IPS-18c (cell line): ENCODE measurements at regions not wholly inside any gene's neighbourhood (a gene's known extent, or its start where the extent isn't known, plus 50 kb on each side); places are given as distances from the start of the nearest gene placed in this dataset.

Source experiments
- H3K4me3 ChIP-seq: 2 replicates; pipeline ENCODE4 v1.7.0; 2013; ENCODE audit warnings: low read depth, mild to moderate bottlenecking, low read length, moderate library complexity; ENCODE audit not compliant: insufficient read depth
- H3K9me3 ChIP-seq: one replicate; pipeline ENCODE4 v1.6.1; 2013; ENCODE audit warnings: mild to moderate bottlenecking, low read length, moderate library complexity; ENCODE audit not compliant: control insufficient read depth, insufficient read depth

DNA sequence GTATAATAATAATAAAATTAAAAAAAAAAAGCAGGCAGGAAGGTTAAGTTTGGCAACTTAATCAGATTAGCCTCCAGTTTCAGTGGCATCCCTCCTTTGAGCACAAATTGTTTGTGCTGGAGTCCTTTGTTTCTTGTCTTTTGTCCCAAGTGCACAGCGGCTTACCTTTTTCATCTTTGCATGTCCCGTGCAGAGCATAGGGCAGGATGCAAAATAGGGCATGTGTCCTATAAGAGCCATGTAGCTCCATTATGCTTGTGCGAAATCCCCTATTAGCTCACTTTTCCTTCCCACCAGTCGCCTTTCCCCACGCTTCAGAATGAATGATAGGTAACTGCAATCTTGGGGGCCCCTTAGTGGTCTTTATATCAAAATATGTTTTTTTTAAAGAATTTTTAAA is 216.8 kb downstream of the TSN start:
- Histone ChIP-seq H3K4me3 (no peak overlapping the region), H3K9me3 (no peaks in the 10 kb centered on the region)

DNA sequence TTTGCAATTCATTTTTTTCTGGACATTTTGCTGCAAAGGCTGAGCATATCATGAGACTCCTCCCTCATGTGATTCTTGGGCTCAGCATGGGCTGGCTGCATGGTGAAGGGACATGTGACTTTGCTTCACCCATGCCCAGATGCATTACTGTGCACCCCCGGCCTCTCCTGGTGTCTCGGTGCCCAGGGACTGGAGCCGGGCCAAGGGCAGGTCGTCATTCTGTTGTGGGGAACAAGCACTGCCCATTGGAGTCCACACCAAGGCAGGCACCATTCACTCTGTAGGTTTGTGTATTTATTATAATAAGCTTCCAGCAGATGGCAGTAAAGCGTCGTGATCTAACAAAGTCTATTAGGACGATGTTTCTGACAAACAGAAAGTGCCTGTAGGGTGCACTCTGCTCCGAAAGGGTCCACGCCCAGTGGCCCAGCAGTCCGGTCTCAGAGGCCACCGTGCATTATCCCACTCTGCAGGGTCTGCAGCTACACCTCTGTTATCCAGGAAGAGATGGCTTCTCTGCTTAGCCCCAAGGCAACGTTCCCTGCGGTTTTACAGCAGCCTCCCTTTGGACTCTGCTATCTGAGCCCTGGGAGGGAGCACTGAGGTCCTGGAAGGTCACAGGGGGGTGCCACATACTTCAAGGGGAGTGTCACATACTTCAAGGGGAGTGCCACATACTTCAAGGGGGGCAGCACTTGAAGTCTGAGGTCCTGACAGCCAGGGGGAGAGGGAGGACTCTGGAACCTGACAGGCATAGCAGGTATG is 219.6 kb downstream of the TSN start:
- no peak overlapping the region for H3K4me3 ChIP-seq
- H3K9me3 ChIP-seq, result no peaks in the 10 kb centered on the region

DNA sequence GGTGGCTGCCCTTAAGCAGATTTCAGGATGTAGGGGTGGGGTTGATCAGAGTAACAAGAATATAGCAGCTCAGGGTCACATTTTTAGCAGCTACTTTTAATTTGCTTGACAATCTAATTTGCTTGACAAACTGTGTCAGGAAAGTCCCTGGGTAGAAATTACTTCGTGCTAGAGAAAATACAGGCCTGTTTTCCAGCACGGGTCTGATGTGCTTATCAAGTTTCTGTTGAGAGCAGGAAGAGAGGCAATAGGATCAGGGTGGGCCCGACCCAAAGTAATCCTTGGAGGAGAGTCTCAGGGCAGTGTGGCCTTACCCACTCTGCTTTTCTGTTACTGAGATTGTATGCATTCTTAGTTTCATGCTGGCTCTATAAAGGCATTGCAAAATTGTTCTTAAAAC is 221.5 kb downstream of the TSN start:
- H3K9me3 ChIP-seq, result no peaks in the 10 kb centered on the region

DNA sequence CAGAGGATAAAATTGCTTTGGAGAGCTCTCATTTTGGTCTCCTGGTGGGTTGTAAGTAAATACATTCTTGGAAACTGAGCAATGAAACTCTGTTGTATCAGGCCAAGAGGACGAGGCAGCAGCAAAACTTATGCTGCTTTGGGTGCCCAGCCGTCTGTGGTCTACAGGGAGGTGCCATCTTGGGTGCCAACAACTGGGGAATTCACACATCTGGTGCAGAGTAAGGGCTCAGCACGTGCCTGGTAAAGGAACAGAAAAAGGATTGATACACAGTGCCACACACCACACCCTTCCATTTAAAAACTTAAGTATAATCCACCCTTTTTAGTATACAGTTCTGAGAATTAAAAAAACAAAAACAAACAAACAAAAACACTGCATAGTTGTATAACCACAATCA is 221.9 kb downstream of the TSN start:
- no peak overlapping the region for H3K4me3 ChIP-seq
- H3K9me3 ChIP-seq, result no peaks in the 10 kb centered on the region

More for the DNA sequence above, 221.5 kb downstream of the TSN start:
- no peak overlapping the region for H3K4me3 ChIP-seq

DNA sequence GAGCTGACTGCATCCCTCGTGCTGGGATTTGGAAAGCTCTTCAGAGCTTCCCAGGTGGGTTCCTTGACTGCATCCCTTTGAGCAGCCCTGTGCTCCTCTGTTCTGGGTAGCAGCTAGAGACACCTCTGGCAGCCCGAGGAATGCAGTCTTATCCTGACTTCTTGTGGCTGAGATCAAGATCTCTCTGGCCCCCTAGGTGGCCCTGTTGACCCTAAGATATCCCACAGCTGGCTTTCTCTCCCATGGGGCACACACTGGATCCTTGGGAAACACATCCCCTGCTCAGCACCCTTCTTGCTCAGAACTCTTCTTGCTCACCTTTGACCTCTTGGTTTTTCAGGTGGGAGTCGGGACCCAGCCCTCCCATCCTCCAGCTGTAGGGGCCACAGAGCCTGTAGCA is 237.2 kb downstream of the TSN start:
- H3K4me3 ChIP-seq, result no peak overlapping the region
- no peaks in the 10 kb centered on the region for H3K9me3 ChIP-seq

DNA sequence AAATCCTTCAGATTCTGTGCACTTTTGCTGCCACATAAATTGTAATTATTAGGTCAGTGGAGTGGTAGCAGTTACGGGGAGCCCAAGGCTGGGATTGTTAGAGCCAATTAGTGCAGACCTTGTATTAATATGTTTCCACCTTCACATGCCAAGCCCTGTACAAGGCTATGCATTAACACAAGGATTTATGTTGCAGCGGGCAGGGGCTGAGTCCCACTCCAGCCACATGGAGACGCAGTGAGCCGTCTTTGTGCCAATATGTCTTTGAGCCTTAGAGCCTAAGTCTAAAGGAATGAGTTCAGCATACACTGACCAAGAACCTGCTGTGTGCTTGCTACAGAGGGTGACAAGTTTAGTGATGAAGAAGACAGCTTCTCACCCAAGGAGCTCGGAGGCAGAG is 238.2 kb downstream of the TSN start:
- H3K4me3 ChIP-seq, result no peak overlapping the region
- H3K9me3 ChIP-seq, result no peaks in the 10 kb centered on the region

DNA sequence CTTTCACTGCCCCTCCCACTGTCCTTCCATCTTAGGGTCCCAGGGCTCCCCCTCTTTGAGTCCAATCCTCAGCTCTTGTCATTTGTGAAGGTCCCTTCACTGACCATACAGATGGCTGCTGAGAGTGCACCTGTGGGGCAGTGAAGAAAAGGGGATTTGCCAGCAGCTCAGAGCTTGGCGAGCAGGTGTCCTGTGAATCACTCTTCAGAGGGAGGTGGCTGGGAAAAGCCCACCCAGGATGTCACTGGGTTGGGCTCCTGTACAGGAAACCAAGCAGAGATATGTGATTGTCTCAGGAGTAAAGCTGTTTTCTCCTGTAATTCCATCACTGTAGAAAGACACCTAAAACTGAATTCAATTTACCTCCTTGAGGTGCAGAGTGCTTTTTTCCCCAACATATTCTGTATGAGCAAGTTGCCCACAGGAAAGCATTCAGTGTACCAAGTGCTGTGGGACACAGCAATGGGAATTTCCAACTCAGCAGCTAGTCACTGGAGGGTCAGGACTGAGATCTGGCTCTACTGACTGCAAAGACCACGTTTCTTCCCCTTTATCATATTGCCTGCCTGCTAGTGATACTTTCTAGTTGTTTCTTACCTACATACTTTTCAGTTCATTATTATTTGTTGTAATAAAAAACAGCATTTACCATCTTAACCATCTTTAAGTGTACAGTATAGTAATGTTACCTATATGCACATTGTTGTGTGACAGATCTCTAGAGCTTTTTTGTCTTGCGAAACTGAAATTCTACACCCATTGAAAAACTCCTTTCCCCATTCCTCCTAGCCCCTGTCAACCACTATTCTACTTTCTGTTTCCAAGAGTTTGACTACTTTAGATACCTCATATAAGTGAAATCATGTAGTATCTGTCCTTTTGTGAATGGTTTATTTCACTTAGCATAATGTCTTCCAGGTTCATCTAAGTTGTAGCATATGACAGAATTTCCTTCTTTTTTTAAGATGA is 239.1 kb downstream of the TSN start:
- H3K9me3 ChIP-seq, result no peaks in the 10 kb centered on the region
- H3K4me3 ChIP-seq, result no peak overlapping the region

DNA sequence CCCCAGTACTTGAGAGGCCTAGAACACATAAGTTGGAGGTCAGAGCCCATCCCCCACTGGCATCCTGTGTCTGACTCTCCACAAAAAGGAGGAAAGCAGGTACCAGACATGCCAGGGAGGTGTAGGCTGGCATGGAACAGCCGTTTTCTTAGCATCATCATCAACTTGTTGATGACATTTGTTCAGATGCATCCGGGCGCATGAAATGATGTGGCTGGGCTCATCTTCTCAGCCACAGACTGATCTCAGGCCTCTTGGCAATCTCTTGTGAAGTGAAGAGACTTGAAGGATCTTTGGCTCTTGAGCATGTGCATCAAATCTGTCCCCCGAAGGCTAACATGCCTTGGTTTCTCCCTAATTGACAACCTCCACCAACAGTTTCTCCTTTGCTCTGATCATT is 243.3 kb downstream of the TSN start:
- Histone ChIP-seq H3K9me3 (no peaks in the 10 kb centered on the region), H3K4me3 (no peak overlapping the region)

DNA sequence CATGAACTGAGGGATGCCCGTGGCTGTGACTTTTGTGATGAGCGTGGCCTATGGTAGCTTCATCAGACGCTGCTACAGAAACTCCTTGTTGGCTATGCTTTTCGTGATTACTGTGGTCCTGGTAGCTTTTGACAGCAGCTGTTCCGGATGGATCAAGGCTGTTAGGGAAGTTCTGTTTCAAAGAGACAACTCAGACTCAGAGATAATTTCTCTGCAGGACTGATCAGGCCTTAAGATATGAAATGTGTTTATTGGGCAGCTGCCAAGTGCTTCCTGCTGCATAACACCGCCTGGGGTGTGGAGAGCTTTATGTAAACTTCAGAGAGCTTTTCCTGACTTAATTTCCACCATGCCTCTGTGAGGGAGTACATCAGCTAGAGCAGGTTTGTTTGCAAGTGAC is 243.8 kb downstream of the TSN start:
- Histone ChIP-seq H3K9me3 (no peaks in the 10 kb centered on the region), H3K4me3 (no peak overlapping the region)

DNA sequence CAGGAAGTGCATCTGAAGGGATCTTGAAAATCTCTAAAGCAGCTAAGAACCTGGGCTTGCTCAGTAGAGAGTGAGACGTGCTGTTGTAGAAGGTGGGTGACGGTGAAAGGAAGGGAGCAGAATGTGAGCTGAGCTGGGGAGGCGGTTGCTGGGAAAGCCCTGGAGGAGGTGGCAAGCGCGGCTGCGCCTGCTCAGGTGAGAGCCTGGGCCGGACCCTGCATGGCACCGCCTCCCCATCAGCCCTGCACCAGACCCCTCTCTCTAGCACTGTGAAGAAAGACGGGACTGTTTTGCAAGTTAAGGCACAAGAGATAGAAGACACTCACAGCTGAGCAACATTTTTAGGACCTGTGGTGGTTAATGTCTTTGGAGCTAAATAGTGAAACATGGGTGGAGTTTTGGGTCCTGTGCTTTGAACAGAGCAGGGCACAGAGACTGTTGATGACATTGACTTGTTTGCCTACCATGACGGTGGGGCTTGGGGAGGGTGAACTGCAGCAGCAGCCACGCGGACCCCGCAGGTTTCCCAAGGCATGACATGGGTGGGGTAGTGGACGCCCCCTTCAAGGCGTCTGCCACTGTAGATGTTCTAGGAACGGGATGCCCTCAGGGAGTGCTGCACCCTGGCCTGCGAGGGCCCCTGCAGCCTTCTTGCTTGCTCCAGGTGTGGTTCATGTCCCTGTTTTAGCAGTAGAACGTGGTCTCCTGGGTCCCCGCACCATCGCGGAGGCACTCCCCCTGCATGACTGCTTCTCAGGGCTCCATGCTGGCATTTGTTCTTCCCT is 245.3 kb downstream of the TSN start:
- Histone ChIP-seq H3K4me3 (no peak overlapping the region), H3K9me3 (no peaks in the 10 kb centered on the region)

DNA sequence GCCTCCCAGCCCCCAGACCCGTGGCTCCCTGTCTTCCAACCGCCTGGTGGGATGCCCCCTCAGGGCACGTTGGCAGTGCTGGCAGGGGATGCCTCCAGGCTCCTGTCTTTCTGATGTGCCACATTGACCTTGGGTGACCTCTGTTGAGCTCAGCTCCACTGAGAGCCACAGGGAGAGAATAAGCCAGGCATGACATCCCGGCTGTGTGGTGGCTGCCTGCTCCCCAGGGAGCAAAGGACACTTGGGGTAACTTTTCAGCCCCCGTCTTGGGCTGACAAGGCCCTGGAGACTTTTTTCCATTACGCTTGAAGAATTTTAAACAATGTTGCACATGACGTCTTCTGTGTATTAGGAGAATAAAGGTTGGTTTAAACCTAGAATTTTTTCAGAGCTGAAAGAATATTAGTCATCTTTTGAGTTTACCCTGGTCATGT is 246.0 kb downstream of the TSN start:
- Histone ChIP-seq H3K4me3 (no peak overlapping the region), H3K9me3 (no peaks in the 10 kb centered on the region)

DNA sequence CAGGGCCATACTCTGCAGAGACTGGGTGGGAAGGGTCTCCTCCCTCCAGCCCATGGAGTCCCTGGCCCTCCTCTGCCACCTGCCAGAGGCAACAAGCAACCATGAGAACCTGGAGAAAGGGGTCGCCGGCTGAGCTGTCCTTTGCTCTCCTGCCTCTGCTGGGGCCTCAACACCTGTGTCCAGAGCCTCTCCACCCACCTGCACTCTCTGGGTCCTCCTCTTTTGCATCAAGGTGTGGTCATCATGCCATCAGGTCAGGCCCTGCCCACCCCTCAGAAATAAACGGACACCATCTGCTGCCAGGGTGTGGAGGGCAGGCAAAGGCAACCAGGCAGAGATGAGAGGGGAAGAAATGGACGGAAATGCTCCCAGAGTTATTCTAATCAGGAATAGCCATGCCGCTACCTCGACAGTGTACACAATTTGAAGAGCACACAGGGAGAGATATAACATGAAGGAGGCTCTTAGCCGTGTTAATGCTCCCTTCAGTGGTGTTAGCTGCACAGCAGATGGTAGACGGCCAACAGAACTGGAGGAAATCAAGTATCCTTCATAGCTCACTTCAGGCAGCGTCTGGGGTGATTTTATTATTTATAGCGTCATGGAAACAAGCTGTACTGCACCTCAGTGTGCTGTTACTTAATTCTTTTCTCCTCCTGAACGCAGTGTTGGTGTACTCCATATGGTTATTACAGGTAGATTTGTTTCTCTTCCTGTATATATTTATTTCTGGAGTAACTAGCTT is 247.9 kb downstream of the TSN start:
- Histone ChIP-seq H3K4me3 (no peak overlapping the region), H3K9me3 (no peaks in the 10 kb centered on the region)

DNA sequence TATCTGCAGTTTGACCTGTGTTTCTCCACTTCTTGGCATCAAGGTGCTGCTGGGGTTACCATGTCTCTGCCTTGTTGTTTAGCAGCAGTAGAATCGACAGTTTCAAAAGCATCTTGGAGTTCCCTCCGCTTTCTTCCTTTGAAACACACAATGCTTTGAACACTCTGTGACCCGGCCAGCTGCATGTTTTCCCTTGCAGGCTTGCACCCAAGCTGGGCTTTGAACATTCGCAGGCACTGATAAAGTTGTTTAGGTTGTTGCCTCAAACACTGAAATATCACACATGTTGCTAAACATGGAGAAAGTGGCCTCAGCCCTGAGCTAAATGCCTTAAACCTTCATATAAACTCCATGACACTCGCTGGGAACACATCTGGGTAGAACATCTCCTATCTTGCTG is 251.7 kb downstream of the TSN start:
- no peaks in the 10 kb centered on the region for H3K9me3 ChIP-seq
- H3K4me3 ChIP-seq, result no peak overlapping the region

DNA sequence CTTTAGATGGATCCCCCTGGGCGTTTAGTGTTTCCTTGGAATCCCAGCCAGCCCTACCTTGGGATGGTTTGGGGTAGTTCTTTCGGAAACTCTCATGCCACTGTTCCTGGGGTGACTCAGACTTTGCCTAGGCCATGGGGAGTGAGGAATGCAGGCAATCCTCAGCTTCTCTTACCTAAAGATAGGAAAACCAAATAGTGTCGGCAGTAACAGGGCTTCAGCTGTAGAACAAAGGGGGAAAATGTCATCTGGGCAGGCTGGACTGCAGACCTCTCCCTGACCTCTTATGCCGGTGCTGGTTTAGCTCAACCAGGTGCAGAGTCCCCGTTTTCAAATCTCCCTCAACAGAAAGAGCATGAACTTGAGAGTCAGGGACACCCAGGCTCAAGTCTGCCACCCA is 252.1 kb downstream of the TSN start:
- Histone ChIP-seq H3K4me3 (no peak overlapping the region), H3K9me3 (no peaks in the 10 kb centered on the region)

DNA sequence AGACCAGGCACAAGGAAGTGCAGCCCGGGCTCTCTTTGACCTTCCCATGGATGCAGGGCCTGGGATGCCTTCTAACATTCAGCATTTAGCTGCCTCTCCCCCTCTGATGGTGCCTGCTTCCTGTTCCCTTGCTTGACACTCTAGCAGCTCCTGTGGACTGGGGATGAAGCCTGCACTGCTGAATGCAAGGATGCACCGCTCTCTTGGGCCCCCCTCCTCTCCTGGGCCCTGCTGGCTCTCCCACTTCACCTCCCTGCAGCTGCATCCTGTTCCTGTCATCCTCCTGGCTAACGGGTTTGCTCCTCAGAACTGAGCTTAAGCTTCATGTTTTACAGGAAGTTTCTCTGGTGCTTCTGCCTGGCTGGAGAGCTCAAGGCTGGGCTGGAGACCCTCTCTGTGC is 254.1 kb downstream of the TSN start:
- no peak overlapping the region for H3K4me3 ChIP-seq
- H3K9me3 ChIP-seq, result no peaks in the 10 kb centered on the region

DNA sequence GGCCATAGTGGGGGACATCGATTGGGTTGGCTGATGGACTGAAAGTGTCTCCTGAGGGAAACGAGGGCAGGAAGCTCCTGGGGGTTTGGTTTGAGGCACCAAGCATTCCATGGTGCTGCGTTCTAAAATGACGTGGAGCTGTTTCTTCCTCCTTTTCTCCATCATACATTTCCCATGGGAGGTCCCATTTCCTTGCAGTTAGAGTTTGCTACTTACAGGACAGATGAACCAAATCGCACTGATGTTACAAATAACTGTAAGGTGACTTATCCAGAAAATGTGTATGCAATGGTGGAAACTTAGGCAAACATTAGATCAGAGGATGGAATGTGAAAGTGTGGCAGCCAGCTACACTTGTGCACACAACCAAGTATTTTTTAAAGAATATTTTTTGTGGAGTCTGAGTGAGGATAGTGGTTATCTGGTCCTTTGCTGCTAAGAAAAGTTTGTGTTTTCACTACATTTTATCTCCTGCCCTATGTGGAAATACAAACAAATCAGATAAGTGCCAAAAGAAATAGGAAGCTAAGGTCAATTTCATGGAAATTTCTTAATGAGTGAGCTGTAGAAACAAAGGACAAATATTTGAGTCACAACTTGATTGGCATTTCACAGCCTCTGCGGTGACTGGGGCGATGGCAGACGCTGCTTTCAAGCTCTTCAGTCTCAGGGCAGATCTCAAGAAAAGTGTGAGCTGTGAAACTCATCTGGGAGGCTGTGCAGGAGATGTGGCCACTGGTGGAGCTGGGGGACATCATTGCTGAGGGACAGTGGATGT is 256.2 kb downstream of the TSN start:
- no peak overlapping the region for H3K4me3 ChIP-seq
- no peaks in the 10 kb centered on the region for H3K9me3 ChIP-seq
